ENCODE measurements at regions not wholly inside any gene's neighbourhood (a gene's known extent, or its start where the extent isn't known, plus 50 kb on each side); places are given as distances from the start of the nearest gene placed in this dataset.

- Histone ChIP-seq H3K4me2 (no peak overlapping the region), H3K27ac (no peak overlapping the region), H3K9me2 (ENCODE audit: insufficient read depth) (no peaks in the 10 kb centered on the region), H2AFZ (no peak overlapping the region), H3K27me3 (ENCODE audit: insufficient read depth, low read depth) (no peaks in the 10 kb centered on the region), H3K4me1 (replicated peaks; ENCODE audit: insufficient read depth) (no peaks in the 10 kb centered on the region), H3K9me3 (ENCODE audit: insufficient read depth, low read depth) (no peaks in the 10 kb centered on the region), H4K20me1 (ENCODE audit: insufficient read depth) (no peaks in the 10 kb centered on the region; the same call in 1 of the 2 replicates), H3F3A (ENCODE audit: insufficient read depth, low read depth) (no peaks in the 10 kb centered on the region), H3K36me3 (ENCODE audit: low read depth) (no peaks in the 10 kb centered on the region), H3K4me3 (no peak overlapping the region), H3K79me2 (ENCODE audit: low read depth) (no peaks in the 10 kb centered on the region)
- intact Hi-C loops (cut with micrococcal nuclease; ENCODE audit: unreplicated experiment), result no loop called here
- no TSS peak for BruUV-seq (replicated peaks)
- no peak for DNase-seq
- CTCF ChIA-PET, result no interaction called here
- POLR2A ChIA-PET (ENCODE audit: unreplicated experiment), result no interaction called here
- no peak for TF ChIP-seq EZH2 (IDR thresholded peaks at IDR 0.05; ENCODE audit: low read depth)
- TF ChIP-seq CTCF (conservative IDR thresholded peaks at IDR 0.05), result no peak
Measured at GRCh38 chr3:144516589-144516988, 545.0 kb downstream of the DIPK2A start.

GRCh38 chr3:144521131-144521530, 549.5 kb downstream of the DIPK2A start:
- H3K79me2 ChIP-seq (ENCODE audit: low read depth), result no peaks in the 10 kb centered on the region
- BruUV-seq (replicated peaks), result no TSS peak
- no peak overlapping the region for H2AFZ ChIP-seq
- H3K36me3 ChIP-seq (ENCODE audit: low read depth), result no peaks in the 10 kb centered on the region
- H3K4me2 ChIP-seq, result no peak overlapping the region
- ChIA-PET CTCF (no interaction called here), POLR2A (ENCODE audit: unreplicated experiment) (no interaction called here)
- H3K4me3 ChIP-seq, result no peak overlapping the region
- no peak for TF ChIP-seq CTCF (conservative IDR thresholded peaks at IDR 0.05)
- no peak for TF ChIP-seq EZH2 (IDR thresholded peaks at IDR 0.05; ENCODE audit: low read depth)
- H3K9me3 ChIP-seq (ENCODE audit: insufficient read depth, low read depth), result no peaks in the 10 kb centered on the region
- H3K27me3 ChIP-seq (ENCODE audit: insufficient read depth, low read depth), result no peaks in the 10 kb centered on the region
- no peaks in the 10 kb centered on the region for H4K20me1 ChIP-seq (ENCODE audit: insufficient read depth)
- intact Hi-C loops (cut with micrococcal nuclease; ENCODE audit: unreplicated experiment), result no loop called here
- no peak overlapping the region for H3K27ac ChIP-seq
- no peaks in the 10 kb centered on the region for H3F3A ChIP-seq (ENCODE audit: insufficient read depth, low read depth)
- H3K4me1 ChIP-seq (replicated peaks; ENCODE audit: insufficient read depth), result no peaks in the 10 kb centered on the region
- DNase-seq, result no peak
- H3K9me2 ChIP-seq (ENCODE audit: insufficient read depth), result no peaks in the 10 kb centered on the region

- ChIA-PET POLR2A (ENCODE audit: unreplicated experiment) (no interaction called here), CTCF (interaction anchor here (0.7 kb wide), 1 partner anchor 94 kb away, joined by 3 read pairs; no protein-coding TSS in a partner anchor)
- no peaks in the 10 kb centered on the region for H3K27me3 ChIP-seq (ENCODE audit: insufficient read depth, low read depth)
- H3K9me3 ChIP-seq (ENCODE audit: insufficient read depth, low read depth), result no peaks in the 10 kb centered on the region
- H3K27ac ChIP-seq, result no peak overlapping the region
- TF ChIP-seq EZH2 (IDR thresholded peaks at IDR 0.05; ENCODE audit: low read depth) (no peak), CTCF (conservative IDR thresholded peaks at IDR 0.05) (no peak)
- H3K9me2 ChIP-seq (ENCODE audit: insufficient read depth), result no peaks in the 10 kb centered on the region
- DNase-seq, result no peak
- H3K36me3 ChIP-seq (ENCODE audit: low read depth), result no peaks in the 10 kb centered on the region
- H3K79me2 ChIP-seq (ENCODE audit: low read depth), result no peaks in the 10 kb centered on the region
- no peaks in the 10 kb centered on the region for H3K4me1 ChIP-seq (replicated peaks; ENCODE audit: insufficient read depth)
- no peaks in the 10 kb centered on the region for H4K20me1 ChIP-seq (ENCODE audit: insufficient read depth)
- no peaks in the 10 kb centered on the region for H3F3A ChIP-seq (ENCODE audit: insufficient read depth, low read depth)
- intact Hi-C loops (cut with micrococcal nuclease; ENCODE audit: unreplicated experiment), result no loop called here
- no TSS peak for BruUV-seq (replicated peaks)
- no peak overlapping the region for H3K4me2 ChIP-seq
- H2AFZ ChIP-seq, result no peak overlapping the region
- no peak overlapping the region for H3K4me3 ChIP-seq
Measured at GRCh38 chr3:144522456-144522855, 550.8 kb downstream of the DIPK2A start.

Data from PC-9 (cell line).